ENCODE measurements at regions not wholly inside any gene's neighbourhood (a gene's known extent, or its start where the extent isn't known, plus 50 kb on each side); places are given as distances from the start of the nearest gene placed in this dataset.
"Not testable (repeated sequence)": the region's sequence is repeated elsewhere in the genome, so short reads cannot be mapped to it uniquely, and the experiment has no call there.

GRCh38 chr9:29394855-29395254, 1821.6 kb upstream of the C9orf72 start:
- H3K4me3 ChIP-seq (ENCODE audit: low read length): no peak overlapping the region
- peaks cover 7% of the 10 kb centered on the region for H3K9me3 ChIP-seq (ENCODE audit: low read depth, low read length)
- H3K27me3 ChIP-seq (ENCODE audit: insufficient read depth, low read length): no peaks in the 10 kb centered on the region
- no peaks in the 10 kb centered on the region for H3K4me1 ChIP-seq (ENCODE audit: insufficient read depth, low read length)

- Histone ChIP-seq H3K4me3 (ENCODE audit: low read length) (no peak overlapping the region), H3K9me3 (ENCODE audit: low read depth, low read length) (no peaks in the 10 kb centered on the region), H3K27me3 (ENCODE audit: insufficient read depth, low read length) (no peaks in the 10 kb centered on the region), H3K4me1 (ENCODE audit: insufficient read depth, low read length) (no peaks in the 10 kb centered on the region)
Measured at GRCh38 chr9:29397148-29397547, 1823.9 kb upstream of the C9orf72 start.

- Histone ChIP-seq H3K4me3 (ENCODE audit: low read length) (no peak overlapping the region), H3K4me1 (ENCODE audit: insufficient read depth, low read length) (no peaks in the 10 kb centered on the region), H3K9me3 (ENCODE audit: low read depth, low read length) (no peaks in the 10 kb centered on the region), H3K27me3 (ENCODE audit: insufficient read depth, low read length) (no peaks in the 10 kb centered on the region)
Measured at GRCh38 chr9:29416204-29416603, 1842.9 kb upstream of the C9orf72 start.

GRCh38 chr9:29422438-29422837, 1849.2 kb upstream of the C9orf72 start:
- Histone ChIP-seq H3K9me3 (ENCODE audit: low read depth, low read length) (no peaks in the 10 kb centered on the region), H3K4me3 (ENCODE audit: low read length) (no peak overlapping the region), H3K4me1 (ENCODE audit: insufficient read depth, low read length) (no peaks in the 10 kb centered on the region), H3K27me3 (ENCODE audit: insufficient read depth, low read length) (no peaks in the 10 kb centered on the region)

- Histone ChIP-seq H3K4me3 (ENCODE audit: low read length) (no peak overlapping the region), H3K9me3 (ENCODE audit: low read depth, low read length) (no peaks in the 10 kb centered on the region), H3K27me3 (ENCODE audit: insufficient read depth, low read length) (no peaks in the 10 kb centered on the region), H3K4me1 (ENCODE audit: insufficient read depth, low read length) (no peaks in the 10 kb centered on the region)
Measured at GRCh38 chr9:29432191-29432590, 1858.9 kb upstream of the C9orf72 start.

GRCh38 chr9:29432656-29433055, 1859.4 kb upstream of the C9orf72 start:
- not testable (repeated sequence) for H3K27me3 ChIP-seq (ENCODE audit: insufficient read depth, low read length); H3K9me3 ChIP-seq (ENCODE audit: low read depth, low read length); H3K4me3 ChIP-seq (ENCODE audit: low read length); H3K4me1 ChIP-seq (ENCODE audit: insufficient read depth, low read length)

GRCh38 chr9:29435368-29435767, 1862.1 kb upstream of the C9orf72 start:
- Histone ChIP-seq H3K4me1 (ENCODE audit: insufficient read depth, low read length) (no peaks in the 10 kb centered on the region), H3K4me3 (ENCODE audit: low read length) (no peak overlapping the region), H3K27me3 (ENCODE audit: insufficient read depth, low read length) (no peaks in the 10 kb centered on the region), H3K9me3 (ENCODE audit: low read depth, low read length) (no peaks in the 10 kb centered on the region)

- no peaks in the 10 kb centered on the region for H3K4me1 ChIP-seq (ENCODE audit: insufficient read depth, low read length)
- H3K27me3 ChIP-seq (ENCODE audit: insufficient read depth, low read length): no peaks in the 10 kb centered on the region
- H3K9me3 ChIP-seq (ENCODE audit: low read depth, low read length): no peaks in the 10 kb centered on the region
- no peak overlapping the region for H3K4me3 ChIP-seq (ENCODE audit: low read length)
Measured at GRCh38 chr9:29437526-29437925, 1864.2 kb upstream of the C9orf72 start.

GRCh38 chr9:29439961-29440360, 1866.7 kb upstream of the C9orf72 start:
- H3K27me3 ChIP-seq (ENCODE audit: insufficient read depth, low read length): no peaks in the 10 kb centered on the region
- no peaks in the 10 kb centered on the region for H3K9me3 ChIP-seq (ENCODE audit: low read depth, low read length)
- no peaks in the 10 kb centered on the region for H3K4me1 ChIP-seq (ENCODE audit: insufficient read depth, low read length)
- no peak overlapping the region for H3K4me3 ChIP-seq (ENCODE audit: low read length)

- Histone ChIP-seq H3K9me3 (ENCODE audit: low read depth, low read length) (no peaks in the 10 kb centered on the region), H3K4me1 (ENCODE audit: insufficient read depth, low read length) (no peaks in the 10 kb centered on the region), H3K27me3 (ENCODE audit: insufficient read depth, low read length) (no peaks in the 10 kb centered on the region), H3K4me3 (ENCODE audit: low read length) (no peak overlapping the region)
Measured at GRCh38 chr9:29440449-29440848, 1867.2 kb upstream of the C9orf72 start.

GRCh38 chr9:29445751-29446150, 1872.5 kb upstream of the C9orf72 start:
- H3K9me3 ChIP-seq (ENCODE audit: low read depth, low read length): no peaks in the 10 kb centered on the region
- H3K4me3 ChIP-seq (ENCODE audit: low read length): no peak overlapping the region
- no peaks in the 10 kb centered on the region for H3K4me1 ChIP-seq (ENCODE audit: insufficient read depth, low read length)
- H3K27me3 ChIP-seq (ENCODE audit: insufficient read depth, low read length): no peaks in the 10 kb centered on the region

GRCh38 chr9:29449306-29449705, 1876.0 kb upstream of the C9orf72 start:
- no peak overlapping the region for H3K4me3 ChIP-seq (ENCODE audit: low read length)
- H3K27me3 ChIP-seq (ENCODE audit: insufficient read depth, low read length): no peaks in the 10 kb centered on the region
- H3K9me3 ChIP-seq (ENCODE audit: low read depth, low read length): no peaks in the 10 kb centered on the region
- H3K4me1 ChIP-seq (ENCODE audit: insufficient read depth, low read length): no peaks in the 10 kb centered on the region

- not testable (repeated sequence) for H3K9me3 ChIP-seq (ENCODE audit: low read depth, low read length); H3K4me3 ChIP-seq (ENCODE audit: low read length); H3K4me1 ChIP-seq (ENCODE audit: insufficient read depth, low read length); H3K27me3 ChIP-seq (ENCODE audit: insufficient read depth, low read length)
Measured at GRCh38 chr9:29450343-29450875, 1877.1 kb upstream of the C9orf72 start.

- H3K4me1 ChIP-seq (ENCODE audit: insufficient read depth, low read length): no peaks in the 10 kb centered on the region
Measured at GRCh38 chr9:29456940-29457339, 1883.7 kb upstream of the C9orf72 start.

GRCh38 chr9:29475471-29475870, 1902.2 kb upstream of the C9orf72 start:
- no peak overlapping the region for H3K4me3 ChIP-seq (ENCODE audit: low read length)
- no peaks in the 10 kb centered on the region for H3K9me3 ChIP-seq (ENCODE audit: low read depth, low read length)
- no peaks in the 10 kb centered on the region for H3K4me1 ChIP-seq (ENCODE audit: insufficient read depth, low read length)
- H3K27me3 ChIP-seq (ENCODE audit: insufficient read depth, low read length): no peaks in the 10 kb centered on the region

More at GRCh38 chr9:29456940-29457339, 1883.7 kb upstream of the C9orf72 start:
- Histone ChIP-seq H3K4me3 (ENCODE audit: low read length) (no peak overlapping the region), H3K9me3 (ENCODE audit: low read depth, low read length) (no peaks in the 10 kb centered on the region), H3K27me3 (ENCODE audit: insufficient read depth, low read length) (no peaks in the 10 kb centered on the region)

- Histone ChIP-seq H3K9me3 (ENCODE audit: low read depth, low read length) (no peaks in the 10 kb centered on the region), H3K4me3 (ENCODE audit: low read length) (no peak overlapping the region), H3K27me3 (ENCODE audit: insufficient read depth, low read length) (no peaks in the 10 kb centered on the region), H3K4me1 (ENCODE audit: insufficient read depth, low read length) (no peaks in the 10 kb centered on the region)
Measured at GRCh38 chr9:29511680-29512079, 1938.4 kb upstream of the C9orf72 start.
